Suprapubic skin (tissue), 3 donors: ENCODE measurements at regions not wholly inside any gene's neighbourhood (a gene's known extent, or its start where the extent isn't known, plus 50 kb on each side); places are given as distances from the start of the nearest gene placed in this dataset.

ENCODE experiments used
- EP300 ChIP-seq: sonication (generic); formaldehyde crosslinking; IDR thresholded peaks from one replicate; pipeline ENCODE4 v1.6.1; 2017; ENCODE audit warnings: antibody characterized with exemption
- POLR2A ChIP-seq, 2 donors: fragments of 450-650 bp; IDR thresholded peaks; one replicate each; pipeline ENCODE4 v1.6.1; 2017; ENCODE audit warnings: antibody characterized with exemption in 2 of 2, mild to moderate bottlenecking in 2 of 2, moderate library complexity in 2 of 2
- TF ChIP-seq, protein P1 (sequence below), 2 donors: fragments of 200-600 bp in 1 of 2; fragments of 450-650 bp in 1 of 2; sonication (generic) in 1 of 2; IDR thresholded peaks; one replicate each; pipeline ENCODE4 v1.5.1; 2016 to 2019; ENCODE audit warnings: antibody characterized with exemption in 2 of 2, mild to moderate bottlenecking in 1 of 2, moderate library complexity in 1 of 2

DNA sequence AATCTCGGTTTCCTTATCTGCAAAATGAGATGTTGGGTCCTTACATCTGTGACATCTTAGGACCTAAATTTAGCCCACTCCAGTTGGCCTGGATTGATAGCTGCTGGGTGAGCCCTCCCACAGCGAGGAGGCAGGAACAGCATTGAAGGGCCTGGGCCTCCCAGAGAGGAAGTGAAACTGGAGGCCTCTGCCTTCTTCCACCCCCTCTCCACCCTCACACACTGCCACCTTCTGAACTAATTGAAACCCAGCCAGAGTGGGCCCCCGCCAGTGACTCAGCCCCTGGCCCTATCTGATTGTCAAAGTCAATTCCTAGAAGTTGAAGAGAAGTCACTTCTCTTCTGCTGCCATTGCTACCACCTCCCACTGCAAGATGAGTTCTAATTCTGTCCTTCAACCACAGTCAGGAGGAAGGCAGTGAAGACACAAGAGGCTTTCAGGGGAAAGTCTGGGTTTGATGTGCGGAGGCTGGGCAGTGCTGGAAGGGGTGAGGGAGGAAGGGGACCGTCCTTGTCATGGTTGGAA is 55.2 kb upstream of the NEK6 start:
- TF ChIP-seq POLR2A (IDR thresholded peaks at IDR 0.05) = no peak
- no peak for TF ChIP-seq EP300
- TF ChIP-seq, protein P1, sequence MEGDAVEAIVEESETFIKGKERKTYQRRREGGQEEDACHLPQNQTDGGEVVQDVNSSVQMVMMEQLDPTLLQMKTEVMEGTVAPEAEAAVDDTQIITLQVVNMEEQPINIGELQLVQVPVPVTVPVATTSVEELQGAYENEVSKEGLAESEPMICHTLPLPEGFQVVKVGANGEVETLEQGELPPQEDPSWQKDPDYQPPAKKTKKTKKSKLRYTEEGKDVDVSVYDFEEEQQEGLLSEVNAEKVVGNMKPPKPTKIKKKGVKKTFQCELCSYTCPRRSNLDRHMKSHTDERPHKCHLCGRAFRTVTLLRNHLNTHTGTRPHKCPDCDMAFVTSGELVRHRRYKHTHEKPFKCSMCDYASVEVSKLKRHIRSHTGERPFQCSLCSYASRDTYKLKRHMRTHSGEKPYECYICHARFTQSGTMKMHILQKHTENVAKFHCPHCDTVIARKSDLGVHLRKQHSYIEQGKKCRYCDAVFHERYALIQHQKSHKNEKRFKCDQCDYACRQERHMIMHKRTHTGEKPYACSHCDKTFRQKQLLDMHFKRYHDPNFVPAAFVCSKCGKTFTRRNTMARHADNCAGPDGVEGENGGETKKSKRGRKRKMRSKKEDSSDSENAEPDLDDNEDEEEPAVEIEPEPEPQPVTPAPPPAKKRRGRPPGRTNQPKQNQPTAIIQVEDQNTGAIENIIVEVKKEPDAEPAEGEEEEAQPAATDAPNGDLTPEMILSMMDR (IDR thresholded peaks at IDR 0.05) = no peak
